ENCODE measurements at regions not wholly inside any gene's neighbourhood (a gene's known extent, or its start where the extent isn't known, plus 50 kb on each side); places are given as distances from the start of the nearest gene placed in this dataset.

GRCh38 chr18:60090170-60090569 lies 190.4 kb downstream of the PMAIP1 start:
- Histone ChIP-seq H3K9me3 (ENCODE audit: control insufficient read depth in 2 of 2, insufficient read depth in 1 of 2, low read depth in 1 of 2, low read length in 1 of 2) (no peaks in the 10 kb centered on the region), H3K36me3 (ENCODE audit: control insufficient read depth in 2 of 2, insufficient read depth in 2 of 2, low read length in 1 of 2) (no peaks in the 10 kb centered on the region), H3K27ac (ENCODE audit: low read depth in 2 of 2, low read length in 1 of 2) (no peak overlapping the region), H3K27me3 (ENCODE audit: control insufficient read depth in 1 of 2, insufficient read depth in 2 of 2, low read length in 2 of 2) (no peaks in the 10 kb centered on the region), H3K4me3 (ENCODE audit: low read depth in 1 of 2, low read length in 2 of 2) (no peak overlapping the region), H3K4me1 (ENCODE audit: control insufficient read depth in 2 of 2, insufficient read depth in 2 of 2, low read length in 1 of 2) (no peaks in the 10 kb centered on the region)
- 47 to 59% methylated on average over 7 of the region's 7 CpGs for WGBS, 2 donors

- 55 to 73% methylated on average over 1 of the region's 1 CpG for WGBS, 2 donors
- no peak overlapping the region for H3K27ac ChIP-seq (ENCODE audit: low read depth in 2 of 2, low read length in 1 of 2)
Observed at GRCh38 chr18:60082790-60083189, 183.0 kb downstream of the PMAIP1 start.

GRCh38 chr18:60082282-60082681 lies 182.5 kb downstream of the PMAIP1 start:
- H3K4me1 ChIP-seq (ENCODE audit: control insufficient read depth in 2 of 2, insufficient read depth in 2 of 2, low read length in 1 of 2): no peaks in the 10 kb centered on the region
- no peak overlapping the region for H3K27ac ChIP-seq (ENCODE audit: low read depth in 2 of 2, low read length in 1 of 2)
- no peaks in the 10 kb centered on the region for H3K9me3 ChIP-seq (ENCODE audit: control insufficient read depth in 2 of 2, insufficient read depth in 1 of 2, low read depth in 1 of 2, low read length in 1 of 2)
- H3K4me3 ChIP-seq (ENCODE audit: low read depth in 1 of 2, low read length in 2 of 2): no peak overlapping the region
- H3K36me3 ChIP-seq (ENCODE audit: control insufficient read depth in 2 of 2, insufficient read depth in 2 of 2, low read length in 1 of 2): no peaks in the 10 kb centered on the region
- WGBS, 2 donors: 75 to 78% methylated on average over 2 of the region's 2 CpGs
- H3K27me3 ChIP-seq (ENCODE audit: control insufficient read depth in 1 of 2, insufficient read depth in 2 of 2, low read length in 2 of 2): no peaks in the 10 kb centered on the region

More at GRCh38 chr18:60082790-60083189, 183.0 kb downstream of the PMAIP1 start:
- no peak overlapping the region for H3K4me3 ChIP-seq (ENCODE audit: low read depth in 1 of 2, low read length in 2 of 2)
- no peaks in the 10 kb centered on the region for H3K9me3 ChIP-seq (ENCODE audit: control insufficient read depth in 2 of 2, insufficient read depth in 1 of 2, low read depth in 1 of 2, low read length in 1 of 2)
- H3K27me3 ChIP-seq (ENCODE audit: control insufficient read depth in 1 of 2, insufficient read depth in 2 of 2, low read length in 2 of 2): no peaks in the 10 kb centered on the region
- no peaks in the 10 kb centered on the region for H3K36me3 ChIP-seq (ENCODE audit: control insufficient read depth in 2 of 2, insufficient read depth in 2 of 2, low read length in 1 of 2)
- no peaks in the 10 kb centered on the region for H3K4me1 ChIP-seq (ENCODE audit: control insufficient read depth in 2 of 2, insufficient read depth in 2 of 2, low read length in 1 of 2)

- no peak overlapping the region for H3K27ac ChIP-seq (ENCODE audit: low read depth in 2 of 2, low read length in 1 of 2)
Observed at GRCh38 chr18:60075477-60075876, 175.7 kb downstream of the PMAIP1 start.

GRCh38 chr18:60070631-60071030 lies 170.8 kb downstream of the PMAIP1 start:
- Histone ChIP-seq H3K27me3 (ENCODE audit: control insufficient read depth in 1 of 2, insufficient read depth in 2 of 2, low read length in 2 of 2) (no peaks in the 10 kb centered on the region), H3K4me1 (ENCODE audit: control insufficient read depth in 2 of 2, insufficient read depth in 2 of 2, low read length in 1 of 2) (no peaks in the 10 kb centered on the region), H3K27ac (ENCODE audit: low read depth in 2 of 2, low read length in 1 of 2) (no peak overlapping the region), H3K9me3 (ENCODE audit: control insufficient read depth in 2 of 2, insufficient read depth in 1 of 2, low read depth in 1 of 2, low read length in 1 of 2) (peaks cover 0 to 2% of the 10 kb centered on the region in 2 donors), H3K4me3 (ENCODE audit: low read depth in 1 of 2, low read length in 2 of 2) (no peak overlapping the region), H3K36me3 (ENCODE audit: control insufficient read depth in 2 of 2, insufficient read depth in 2 of 2, low read length in 1 of 2) (no peaks in the 10 kb centered on the region)
- WGBS, 2 donors: 43 to 55% methylated on average over 3 of the region's 3 CpGs

More at GRCh38 chr18:60075477-60075876, 175.7 kb downstream of the PMAIP1 start:
- Histone ChIP-seq H3K4me3 (ENCODE audit: low read depth in 1 of 2, low read length in 2 of 2) (no peak overlapping the region), H3K9me3 (ENCODE audit: control insufficient read depth in 2 of 2, insufficient read depth in 1 of 2, low read depth in 1 of 2, low read length in 1 of 2) (peaks cover 0 to 2% of the 10 kb centered on the region in 2 donors), H3K4me1 (ENCODE audit: control insufficient read depth in 2 of 2, insufficient read depth in 2 of 2, low read length in 1 of 2) (no peaks in the 10 kb centered on the region), H3K36me3 (ENCODE audit: control insufficient read depth in 2 of 2, insufficient read depth in 2 of 2, low read length in 1 of 2) (no peaks in the 10 kb centered on the region), H3K27me3 (ENCODE audit: control insufficient read depth in 1 of 2, insufficient read depth in 2 of 2, low read length in 2 of 2) (no peaks in the 10 kb centered on the region)
- WGBS, 2 donors: 83 to 86% methylated on average over 3 of the region's 3 CpGs

GRCh38 chr18:60069145-60069544 lies 169.3 kb downstream of the PMAIP1 start:
- Histone ChIP-seq H3K36me3 (ENCODE audit: control insufficient read depth in 2 of 2, insufficient read depth in 2 of 2, low read length in 1 of 2) (no peaks in the 10 kb centered on the region), H3K4me3 (ENCODE audit: low read depth in 1 of 2, low read length in 2 of 2) (no peak overlapping the region), H3K27ac (ENCODE audit: low read depth in 2 of 2, low read length in 1 of 2) (no peak overlapping the region), H3K27me3 (ENCODE audit: control insufficient read depth in 1 of 2, insufficient read depth in 2 of 2, low read length in 2 of 2) (no peaks in the 10 kb centered on the region), H3K9me3 (ENCODE audit: control insufficient read depth in 2 of 2, insufficient read depth in 1 of 2, low read depth in 1 of 2, low read length in 1 of 2) (no peaks in the 10 kb centered on the region), H3K4me1 (ENCODE audit: control insufficient read depth in 2 of 2, insufficient read depth in 2 of 2, low read length in 1 of 2) (no peaks in the 10 kb centered on the region)
- WGBS, 2 donors: 62 to 65% methylated on average over 2 of the region's 2 CpGs

GRCh38 chr18:60067426-60068210 lies 167.8 kb downstream of the PMAIP1 start:
- Histone ChIP-seq H3K4me1 (ENCODE audit: control insufficient read depth in 2 of 2, insufficient read depth in 2 of 2, low read length in 1 of 2) (no peaks in the 10 kb centered on the region), H3K9me3 (ENCODE audit: control insufficient read depth in 2 of 2, insufficient read depth in 1 of 2, low read depth in 1 of 2, low read length in 1 of 2) (no peaks in the 10 kb centered on the region), H3K4me3 (ENCODE audit: low read depth in 1 of 2, low read length in 2 of 2) (no peak overlapping the region), H3K27me3 (ENCODE audit: control insufficient read depth in 1 of 2, insufficient read depth in 2 of 2, low read length in 2 of 2) (no peaks in the 10 kb centered on the region), H3K27ac (ENCODE audit: low read depth in 2 of 2, low read length in 1 of 2) (no peak overlapping the region), H3K36me3 (ENCODE audit: control insufficient read depth in 2 of 2, insufficient read depth in 2 of 2, low read length in 1 of 2) (no peaks in the 10 kb centered on the region)
- 32 to 34% methylated on average over 8 of the region's 8 CpGs for WGBS, 2 donors

- H3K27me3 ChIP-seq (ENCODE audit: control insufficient read depth in 1 of 2, insufficient read depth in 2 of 2, low read length in 2 of 2): no peaks in the 10 kb centered on the region
- H3K9me3 ChIP-seq (ENCODE audit: control insufficient read depth in 2 of 2, insufficient read depth in 1 of 2, low read depth in 1 of 2, low read length in 1 of 2): no peaks in the 10 kb centered on the region
- no peaks in the 10 kb centered on the region for H3K36me3 ChIP-seq (ENCODE audit: control insufficient read depth in 2 of 2, insufficient read depth in 2 of 2, low read length in 1 of 2)
- 64 to 67% methylated on average over 8 of the region's 8 CpGs for WGBS, 2 donors
- no peak overlapping the region for H3K4me3 ChIP-seq (ENCODE audit: low read depth in 1 of 2, low read length in 2 of 2)
- no peaks in the 10 kb centered on the region for H3K4me1 ChIP-seq (ENCODE audit: control insufficient read depth in 2 of 2, insufficient read depth in 2 of 2, low read length in 1 of 2)
- no peak overlapping the region for H3K27ac ChIP-seq (ENCODE audit: low read depth in 2 of 2, low read length in 1 of 2)
Observed at GRCh38 chr18:60066219-60066975, 166.6 kb downstream of the PMAIP1 start.

GRCh38 chr18:60064271-60064670 lies 164.5 kb downstream of the PMAIP1 start:
- no peak overlapping the region for H3K27ac ChIP-seq (ENCODE audit: low read depth in 2 of 2, low read length in 1 of 2)
- H3K4me1 ChIP-seq (ENCODE audit: control insufficient read depth in 2 of 2, insufficient read depth in 2 of 2, low read length in 1 of 2): no peaks in the 10 kb centered on the region
- no peak overlapping the region for H3K4me3 ChIP-seq (ENCODE audit: low read depth in 1 of 2, low read length in 2 of 2)
- WGBS, 2 donors: 44 to 68% methylated on average over 1 of the region's 1 CpG
- H3K9me3 ChIP-seq (ENCODE audit: control insufficient read depth in 2 of 2, insufficient read depth in 1 of 2, low read depth in 1 of 2, low read length in 1 of 2): no peaks in the 10 kb centered on the region
- H3K36me3 ChIP-seq (ENCODE audit: control insufficient read depth in 2 of 2, insufficient read depth in 2 of 2, low read length in 1 of 2): no peaks in the 10 kb centered on the region
- no peaks in the 10 kb centered on the region for H3K27me3 ChIP-seq (ENCODE audit: control insufficient read depth in 1 of 2, insufficient read depth in 2 of 2, low read length in 2 of 2)

All from esophagus (tissue), 2 donors.